SK-N-SH (cell line): ENCODE measurements at regions not wholly inside any gene's neighbourhood (a gene's known extent, or its start where the extent isn't known, plus 50 kb on each side); places are given as distances from the start of the nearest gene placed in this dataset.

Source experiments
- CTCF ChIP-seq: fragments of 200-600 bp; sonication (generic); IDR thresholded peaks from 2 replicates; pipeline ENCODE4 v1.6.1; 2017; ENCODE audit warnings: antibody characterized with exemption, mild to moderate bottlenecking, moderate library complexity
- EZH2phosphoT487 ChIP-seq: fragments of 200-600 bp; sonication (generic); IDR thresholded peaks from 2 replicates; pipeline ENCODE4 v1.6.1; 2017; ENCODE audit warnings: low read depth, mixed run types, mild to moderate bottlenecking, antibody characterized with exemption, moderate library complexity, borderline replicate concordance
- FOXM1 ChIP-seq: IDR thresholded peaks from 2 replicates; pipeline ENCODE4 v1.4.0; 2012; ENCODE audit warnings: low read depth, mild to moderate bottlenecking
- GATA2 ChIP-seq: sonication (generic); formaldehyde crosslinking; IDR thresholded peaks from 2 replicates; pipeline ENCODE4 v1.5.0; 2020; ENCODE audit warnings: mild to moderate bottlenecking, missing genetic modification reagents
- MXI1 ChIP-seq: IDR thresholded peaks from 2 replicates; pipeline ENCODE4 v1.6.1; 2012; ENCODE audit warnings: mild to moderate bottlenecking, low read depth, low read length, improper control_type of control experiment
- NFIC ChIP-seq: IDR thresholded peaks from 2 replicates; pipeline ENCODE4 v1.4.0; 2012; ENCODE audit warnings: borderline replicate concordance
- POLR2AphosphoS5 ChIP-seq: IDR thresholded peaks from 2 replicates; pipeline ENCODE4 v1.6.1; 2012; ENCODE audit warnings: low read depth, low read length
- SIN3A ChIP-seq: IDR thresholded peaks from 2 replicates; pipeline ENCODE4 v1.6.1; 2012; ENCODE audit warnings: low read depth, mild to moderate bottlenecking, low read length, moderate library complexity, borderline replicate concordance
- SMC3 ChIP-seq: IDR thresholded peaks from 2 replicates; pipeline ENCODE4 v1.6.1; 2012; ENCODE audit warnings: low read depth, low read length, improper control_type of control experiment
- TAF1 ChIP-seq: IDR thresholded peaks from 2 replicates; pipeline ENCODE4 v1.6.1; 2012; ENCODE audit warnings: low read depth, mild to moderate bottlenecking, low read length, moderate library complexity, borderline replicate concordance
- USF1 ChIP-seq: IDR thresholded peaks from 2 replicates; pipeline ENCODE4 v1.4.0; 2012; ENCODE audit warnings: low read depth, borderline replicate concordance
- YY1 ChIP-seq: IDR thresholded peaks from 2 replicates; pipeline ENCODE4 v1.4.0; 2012; ENCODE audit warnings: low read depth, mild to moderate bottlenecking

DNA sequence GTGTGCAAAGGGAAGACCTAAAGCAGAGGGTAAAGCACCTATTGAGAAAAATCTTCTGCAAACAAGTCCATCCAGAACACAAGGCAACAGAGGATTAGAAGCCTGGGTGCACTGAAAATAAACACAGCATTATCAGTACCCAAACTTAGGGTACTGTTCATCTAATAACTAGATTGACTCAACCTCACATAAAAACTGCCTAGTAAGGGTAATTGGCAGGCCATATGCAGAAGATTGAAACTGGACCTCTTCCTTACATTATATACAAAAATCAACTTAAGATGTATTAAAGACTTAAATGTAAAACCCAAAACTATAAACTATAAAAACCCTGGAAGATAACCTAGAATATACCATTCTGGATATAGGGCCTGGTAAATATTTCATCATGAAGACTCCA, 91.2 kb upstream of the SIRPG start:
- TF ChIP-seq USF1 (no peak), CTCF (no peak), SMC3 (no peak), YY1 (no peak), MXI1 (no peak), NFIC (no peak), TAF1 (no peak), SIN3A (no peak), POLR2AphosphoS5 (no peak), FOXM1 (no peak), GATA2 (CRISPR knock-in tag) (no peak), EZH2phosphoT487 (no peak)
